ENCODE measurements at regions not wholly inside any gene's neighbourhood (a gene's known extent, or its start where the extent isn't known, plus 50 kb on each side); places are given as distances from the start of the nearest gene placed in this dataset.

DNA sequence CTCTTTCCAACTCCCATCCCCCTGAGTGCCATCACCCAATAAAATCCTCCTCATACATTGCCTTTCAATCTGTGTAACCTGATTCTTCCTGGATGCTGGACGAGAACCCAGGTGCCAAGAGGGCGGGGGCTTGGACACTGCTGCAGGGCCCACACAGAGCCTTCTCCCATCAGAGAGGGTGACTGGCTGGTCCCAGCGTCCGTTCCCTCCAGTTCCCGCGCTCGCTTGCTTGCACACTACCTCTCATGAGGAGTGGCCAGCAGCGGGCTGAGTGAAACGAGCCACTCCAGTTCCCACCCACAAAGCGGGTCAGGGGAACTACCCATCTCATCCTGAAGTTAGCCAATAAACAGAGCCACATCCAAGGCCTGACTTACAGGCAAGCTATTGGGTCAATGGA lies 602.6 kb upstream of the ADAMTS16 start:
- no TSS peak for BruUV-seq (replicated peaks)
- no peaks in the 10 kb centered on the region for H3K9me3 ChIP-seq
- Mint-ChIP-seq H3K27ac (ENCODE audit: unreplicated experiment) (no peak overlapping the region), H3K36me3 (ENCODE audit: insufficient read depth, unreplicated experiment) (no peaks in the 10 kb centered on the region), H3K4me3 (ENCODE audit: unreplicated experiment) (no peak overlapping the region), H3K9me3 (ENCODE audit: unreplicated experiment) (no peaks in the 10 kb centered on the region), H3K4me1 (ENCODE audit: low read depth, unreplicated experiment) (no peaks in the 10 kb centered on the region), H3K27me3 (ENCODE audit: insufficient read depth, unreplicated experiment) (no peaks in the 10 kb centered on the region)
- H3K36me3 ChIP-seq (ENCODE audit: control insufficient read depth, insufficient read depth, low read length) = no peaks in the 10 kb centered on the region
- no peak for DNase-seq
- H3K27me3 ChIP-seq (replicated peaks; ENCODE audit: control insufficient read depth, insufficient read depth, low read length) = no peaks in the 10 kb centered on the region
- TF ChIP-seq, protein P1, sequence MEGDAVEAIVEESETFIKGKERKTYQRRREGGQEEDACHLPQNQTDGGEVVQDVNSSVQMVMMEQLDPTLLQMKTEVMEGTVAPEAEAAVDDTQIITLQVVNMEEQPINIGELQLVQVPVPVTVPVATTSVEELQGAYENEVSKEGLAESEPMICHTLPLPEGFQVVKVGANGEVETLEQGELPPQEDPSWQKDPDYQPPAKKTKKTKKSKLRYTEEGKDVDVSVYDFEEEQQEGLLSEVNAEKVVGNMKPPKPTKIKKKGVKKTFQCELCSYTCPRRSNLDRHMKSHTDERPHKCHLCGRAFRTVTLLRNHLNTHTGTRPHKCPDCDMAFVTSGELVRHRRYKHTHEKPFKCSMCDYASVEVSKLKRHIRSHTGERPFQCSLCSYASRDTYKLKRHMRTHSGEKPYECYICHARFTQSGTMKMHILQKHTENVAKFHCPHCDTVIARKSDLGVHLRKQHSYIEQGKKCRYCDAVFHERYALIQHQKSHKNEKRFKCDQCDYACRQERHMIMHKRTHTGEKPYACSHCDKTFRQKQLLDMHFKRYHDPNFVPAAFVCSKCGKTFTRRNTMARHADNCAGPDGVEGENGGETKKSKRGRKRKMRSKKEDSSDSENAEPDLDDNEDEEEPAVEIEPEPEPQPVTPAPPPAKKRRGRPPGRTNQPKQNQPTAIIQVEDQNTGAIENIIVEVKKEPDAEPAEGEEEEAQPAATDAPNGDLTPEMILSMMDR (IDR thresholded peaks at IDR 0.05; ENCODE audit: insufficient read depth in 1 of 2, low read depth in 1 of 2, low read length in 1 of 2, severe bottlenecking in 1 of 2, unreplicated experiment in 1 of 2) = no peak
- no peaks in the 10 kb centered on the region for H3K4me1 ChIP-seq
- no peak overlapping the region for H3K4me3 ChIP-seq (ENCODE audit: low read depth, low read length)
- POLR2A ChIA-PET = no interaction called here
- intact Hi-C loops (cut with micrococcal nuclease; ENCODE audit: unreplicated experiment) = no loop called here
- CTCF ChIA-PET = no interaction called here

DNA sequence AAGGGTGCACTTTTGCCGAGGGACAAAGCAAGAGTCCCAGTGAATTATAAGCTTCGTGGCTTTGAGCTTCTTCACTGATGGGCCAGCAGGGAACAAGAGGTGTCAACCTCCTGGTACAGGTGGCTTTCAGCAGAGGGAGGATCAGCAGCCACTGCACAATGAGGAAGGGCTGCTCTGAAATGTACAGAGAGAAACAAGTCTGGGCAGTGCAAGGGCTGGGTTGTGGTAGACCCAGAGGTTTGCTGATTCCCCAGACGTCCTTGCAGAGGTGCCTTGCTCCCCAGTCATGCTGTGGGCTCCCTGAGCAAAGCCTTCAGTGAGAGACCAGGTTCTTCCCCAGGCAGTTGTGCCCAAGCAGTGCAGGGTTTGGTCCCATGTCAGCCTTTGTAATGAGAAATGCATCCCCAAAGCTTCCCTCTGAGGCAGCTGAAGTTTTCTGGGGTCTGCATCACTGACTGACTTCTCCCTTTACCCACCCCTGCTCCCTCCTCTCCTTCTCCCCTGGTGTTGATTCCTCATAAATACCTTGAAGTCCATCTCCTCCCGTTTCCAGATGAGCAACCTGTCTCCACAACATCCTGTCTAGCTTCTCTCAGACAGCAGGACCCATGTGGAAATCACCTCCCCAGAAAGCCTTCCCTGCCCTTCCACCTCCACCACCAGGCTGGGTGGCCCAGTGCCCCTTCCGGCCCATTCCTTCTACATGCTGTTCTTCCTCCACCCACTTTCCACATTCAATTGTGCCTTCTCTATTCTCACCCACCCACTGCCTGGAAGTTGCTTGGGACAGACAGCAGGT lies 599.6 kb upstream of the ADAMTS16 start:
- BruUV-seq (replicated peaks) = no TSS peak
- H3K4me3 ChIP-seq (ENCODE audit: low read depth, low read length) = no peak overlapping the region
- H3K36me3 ChIP-seq (ENCODE audit: control insufficient read depth, insufficient read depth, low read length) = no peaks in the 10 kb centered on the region
- Mint-ChIP-seq H3K9me3 (ENCODE audit: unreplicated experiment) (no peaks in the 10 kb centered on the region), H3K4me3 (ENCODE audit: unreplicated experiment) (no peak overlapping the region), H3K27me3 (ENCODE audit: insufficient read depth, unreplicated experiment) (no peaks in the 10 kb centered on the region), H3K36me3 (ENCODE audit: insufficient read depth, unreplicated experiment) (no peaks in the 10 kb centered on the region), H3K27ac (ENCODE audit: unreplicated experiment) (no peak overlapping the region), H3K4me1 (ENCODE audit: low read depth, unreplicated experiment) (no peaks in the 10 kb centered on the region)
- H3K4me1 ChIP-seq = no peaks in the 10 kb centered on the region
- POLR2A ChIA-PET = no interaction called here
- H3K27me3 ChIP-seq (replicated peaks; ENCODE audit: control insufficient read depth, insufficient read depth, low read length) = no peaks in the 10 kb centered on the region
- CTCF ChIA-PET = no interaction called here
- no peak for DNase-seq
- TF ChIP-seq, protein P1 (IDR thresholded peaks at IDR 0.05; ENCODE audit: insufficient read depth in 1 of 2, low read depth in 1 of 2, low read length in 1 of 2, severe bottlenecking in 1 of 2, unreplicated experiment in 1 of 2) = no peak
- intact Hi-C loops (cut with micrococcal nuclease; ENCODE audit: unreplicated experiment) = no loop called here
- H3K9me3 ChIP-seq = no peaks in the 10 kb centered on the region

DNA sequence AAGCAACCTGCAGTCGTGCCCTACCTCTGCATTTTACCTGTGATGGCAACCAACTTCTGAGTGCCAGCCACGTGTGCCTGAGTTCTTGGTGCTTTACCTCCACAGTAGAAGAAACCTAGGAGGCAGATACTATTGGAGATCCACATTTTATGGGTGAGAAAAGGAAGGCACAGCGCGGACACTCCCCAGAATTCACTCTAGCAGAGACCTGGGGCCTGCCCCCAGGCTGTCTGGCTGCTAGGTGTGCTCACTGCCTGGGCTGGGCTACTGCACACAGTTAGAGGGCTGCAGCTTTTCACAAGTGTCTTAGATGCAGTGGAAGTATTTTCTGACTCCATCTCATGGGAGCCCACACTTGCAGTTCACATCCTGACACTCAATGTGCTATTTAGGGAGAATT lies 598.8 kb upstream of the ADAMTS16 start:
- no TSS peak for BruUV-seq (replicated peaks)
- H3K27me3 ChIP-seq (replicated peaks; ENCODE audit: control insufficient read depth, insufficient read depth, low read length) = no peaks in the 10 kb centered on the region
- no peak overlapping the region for H3K27ac Mint-ChIP-seq (ENCODE audit: unreplicated experiment)
- DNase-seq = no peak
- ChIA-PET POLR2A (no interaction called here), CTCF (no interaction called here)
- no peaks in the 10 kb centered on the region for H3K4me1 ChIP-seq
- H3K9me3 Mint-ChIP-seq (ENCODE audit: unreplicated experiment) = no peaks in the 10 kb centered on the region
- intact Hi-C loops (cut with micrococcal nuclease; ENCODE audit: unreplicated experiment) = no loop called here
- TF ChIP-seq, protein P1 (IDR thresholded peaks at IDR 0.05; ENCODE audit: insufficient read depth in 1 of 2, low read depth in 1 of 2, low read length in 1 of 2, severe bottlenecking in 1 of 2, unreplicated experiment in 1 of 2) = no peak
- no peaks in the 10 kb centered on the region for H3K27me3 Mint-ChIP-seq (ENCODE audit: insufficient read depth, unreplicated experiment)
- H3K4me3 ChIP-seq (ENCODE audit: low read depth, low read length) = no peak overlapping the region
- H3K36me3 Mint-ChIP-seq (ENCODE audit: insufficient read depth, unreplicated experiment) = no peaks in the 10 kb centered on the region
- no peak overlapping the region for H3K4me3 Mint-ChIP-seq (ENCODE audit: unreplicated experiment)
- H3K9me3 ChIP-seq = no peaks in the 10 kb centered on the region
- no peaks in the 10 kb centered on the region for H3K36me3 ChIP-seq (ENCODE audit: control insufficient read depth, insufficient read depth, low read length)
- no peaks in the 10 kb centered on the region for H3K4me1 Mint-ChIP-seq (ENCODE audit: low read depth, unreplicated experiment)

All from Caco-2 (cell line).